ENCODE measurements at regions not wholly inside any gene's neighbourhood (a gene's known extent, or its start where the extent isn't known, plus 50 kb on each side); places are given as distances from the start of the nearest gene placed in this dataset.

GRCh38 chr2:58608146-58608545 lies 367.0 kb upstream of the FANCL start:
- TF ChIP-seq CTCF (IDR thresholded peaks at IDR 0.05; ENCODE audit: borderline replicate concordance, extremely low read depth, low read length, poor library complexity, severe bottlenecking) (no peak), EZH2 (IDR thresholded peaks at IDR 0.05; ENCODE audit: borderline replicate concordance, low read depth, low read length, severe bottlenecking) (no peak)
